ENCODE measurements at regions not wholly inside any gene's neighbourhood (a gene's known extent, or its start where the extent isn't known, plus 50 kb on each side); places are given as distances from the start of the nearest gene placed in this dataset.

DNA sequence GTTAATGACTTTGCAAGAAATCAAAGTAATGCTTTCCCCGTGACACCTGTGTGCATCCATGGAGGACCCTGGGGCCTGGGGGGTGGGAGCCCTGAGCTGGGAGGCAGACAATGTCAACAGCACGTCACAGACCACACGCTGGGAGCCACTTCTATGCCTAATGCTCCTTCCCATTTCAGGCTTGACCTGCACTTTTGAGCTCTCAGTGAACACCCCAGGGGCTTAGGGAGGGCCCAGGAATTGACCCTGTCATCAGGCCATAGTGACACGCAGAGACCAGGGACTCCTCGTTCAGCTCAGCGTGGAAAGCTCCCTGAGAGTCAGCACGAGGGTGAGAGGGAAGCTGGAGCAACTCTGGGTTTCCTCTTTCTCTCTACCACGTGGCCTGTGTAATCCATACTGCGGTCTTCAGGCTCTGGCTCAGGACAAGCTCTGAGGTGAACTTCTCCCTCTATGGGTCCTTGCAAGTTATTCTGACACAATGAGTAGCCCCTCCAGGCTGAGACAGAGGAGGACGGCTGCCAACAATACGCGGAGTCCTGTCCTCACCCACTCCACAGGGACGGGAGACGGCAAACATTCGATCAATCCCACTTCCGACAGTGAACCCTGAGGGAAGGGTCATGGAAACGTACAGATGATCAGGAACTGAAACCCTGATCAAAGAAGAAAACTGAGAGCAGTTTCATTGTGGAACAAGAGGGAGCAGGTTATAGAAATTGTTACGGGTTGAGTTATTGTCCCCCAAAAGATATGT is 130.8 kb upstream of the IRX4 start:
- POLR2A ChIA-PET, result no interaction called here
- no peak for DNase-seq (ENCODE audit: unreplicated experiment)
- intact Hi-C loops (cut with micrococcal nuclease), result no loop called here
- H3K4me1 Mint-ChIP-seq (ENCODE audit: insufficient read depth, unreplicated experiment), result no peaks in the 10 kb centered on the region
- BruUV-seq (replicated peaks), result no TSS peak
- H3K9me3 Mint-ChIP-seq (ENCODE audit: unreplicated experiment), result no peaks in the 10 kb centered on the region
- CTCF ChIA-PET, result no interaction called here
- TF ChIP-seq, protein P1, sequence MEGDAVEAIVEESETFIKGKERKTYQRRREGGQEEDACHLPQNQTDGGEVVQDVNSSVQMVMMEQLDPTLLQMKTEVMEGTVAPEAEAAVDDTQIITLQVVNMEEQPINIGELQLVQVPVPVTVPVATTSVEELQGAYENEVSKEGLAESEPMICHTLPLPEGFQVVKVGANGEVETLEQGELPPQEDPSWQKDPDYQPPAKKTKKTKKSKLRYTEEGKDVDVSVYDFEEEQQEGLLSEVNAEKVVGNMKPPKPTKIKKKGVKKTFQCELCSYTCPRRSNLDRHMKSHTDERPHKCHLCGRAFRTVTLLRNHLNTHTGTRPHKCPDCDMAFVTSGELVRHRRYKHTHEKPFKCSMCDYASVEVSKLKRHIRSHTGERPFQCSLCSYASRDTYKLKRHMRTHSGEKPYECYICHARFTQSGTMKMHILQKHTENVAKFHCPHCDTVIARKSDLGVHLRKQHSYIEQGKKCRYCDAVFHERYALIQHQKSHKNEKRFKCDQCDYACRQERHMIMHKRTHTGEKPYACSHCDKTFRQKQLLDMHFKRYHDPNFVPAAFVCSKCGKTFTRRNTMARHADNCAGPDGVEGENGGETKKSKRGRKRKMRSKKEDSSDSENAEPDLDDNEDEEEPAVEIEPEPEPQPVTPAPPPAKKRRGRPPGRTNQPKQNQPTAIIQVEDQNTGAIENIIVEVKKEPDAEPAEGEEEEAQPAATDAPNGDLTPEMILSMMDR (IDR thresholded peaks at IDR 0.05; ENCODE audit: unreplicated experiment), result no peak
- H3K27ac Mint-ChIP-seq (ENCODE audit: low read depth, unreplicated experiment), result no peak overlapping the region
- H3K36me3 Mint-ChIP-seq (ENCODE audit: insufficient read depth, unreplicated experiment), result no peaks in the 10 kb centered on the region
- H3K4me3 Mint-ChIP-seq (ENCODE audit: unreplicated experiment), result no peak overlapping the region
- H3K27me3 Mint-ChIP-seq (ENCODE audit: insufficient read depth, unreplicated experiment), result no peaks in the 10 kb centered on the region

DNA sequence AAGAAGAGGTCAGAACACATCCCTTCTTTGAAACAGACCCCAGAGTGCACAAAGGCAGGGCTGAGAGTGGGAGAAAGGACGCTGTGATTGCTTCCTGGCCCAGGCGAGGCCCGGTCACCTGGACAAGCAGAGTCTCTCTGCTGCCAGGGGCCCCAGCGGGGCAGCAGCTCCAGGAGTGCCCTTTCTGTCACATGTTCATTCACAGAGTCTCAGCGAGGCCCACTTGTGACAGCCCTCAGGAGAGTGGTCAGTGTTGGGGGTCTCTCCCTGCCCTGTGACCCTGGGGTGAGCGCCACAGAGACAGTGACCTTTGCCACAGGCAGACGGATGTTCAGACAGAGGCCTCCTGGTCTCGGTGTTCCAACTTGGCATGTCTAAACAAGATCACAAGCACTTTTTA is 130.2 kb upstream of the IRX4 start:
- H3K27me3 Mint-ChIP-seq (ENCODE audit: insufficient read depth, unreplicated experiment), result no peaks in the 10 kb centered on the region

DNA sequence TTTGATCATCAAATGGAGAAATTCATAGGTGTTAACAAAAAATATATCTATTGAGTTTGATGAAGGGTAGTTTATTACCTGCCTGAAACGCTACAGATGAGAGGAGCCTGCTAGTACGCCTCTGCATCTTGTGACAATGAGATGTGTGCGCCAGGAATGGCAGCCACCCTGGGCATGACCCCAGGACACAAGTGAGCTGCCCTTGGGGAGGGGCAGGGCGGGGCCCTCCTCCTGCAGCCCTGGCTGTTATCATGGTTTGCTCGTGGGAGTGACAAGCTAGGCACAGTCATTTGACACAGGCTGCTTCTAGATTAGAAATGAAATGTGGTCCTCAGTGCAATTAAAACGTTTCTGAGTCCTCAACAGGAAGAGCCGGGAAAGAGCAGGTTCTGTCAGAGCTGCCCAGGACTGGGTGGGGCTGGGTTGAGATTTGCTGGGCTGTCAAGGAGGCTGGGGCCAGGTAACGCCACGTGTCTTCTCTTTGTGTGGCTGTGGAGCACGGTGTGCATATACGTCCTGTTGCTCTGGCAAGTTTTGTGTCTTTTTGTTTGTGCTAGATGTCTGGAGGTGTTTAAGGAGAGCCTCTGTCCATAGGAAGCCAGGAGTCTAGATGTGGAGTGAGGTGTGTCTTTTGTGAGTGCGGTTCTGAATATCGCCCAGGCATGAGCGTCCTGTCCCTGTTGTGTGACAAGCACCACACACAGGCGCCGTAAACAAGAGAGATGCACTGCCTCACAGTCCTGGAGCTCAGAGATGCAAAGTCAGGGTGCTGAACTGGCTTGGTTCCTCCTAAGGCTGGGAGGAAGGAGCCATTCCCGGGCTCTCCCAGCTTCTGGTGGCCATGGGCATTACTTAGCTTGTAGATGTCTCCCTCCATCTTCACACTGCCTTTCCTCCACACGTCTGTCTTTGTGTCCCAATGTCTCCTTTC is 129.0 kb upstream of the IRX4 start:
- Mint-ChIP-seq H3K27ac (ENCODE audit: low read depth, unreplicated experiment) (no peak overlapping the region), H3K9me3 (ENCODE audit: unreplicated experiment) (no peaks in the 10 kb centered on the region), H3K4me3 (ENCODE audit: unreplicated experiment) (no peak overlapping the region), H3K27me3 (ENCODE audit: insufficient read depth, unreplicated experiment) (no peaks in the 10 kb centered on the region), H3K36me3 (ENCODE audit: insufficient read depth, unreplicated experiment) (no peaks in the 10 kb centered on the region), H3K4me1 (ENCODE audit: insufficient read depth, unreplicated experiment) (no peaks in the 10 kb centered on the region)
- POLR2A ChIA-PET, result no interaction called here
- intact Hi-C loops (cut with micrococcal nuclease), result no loop called here
- BruUV-seq (replicated peaks), result no TSS peak
- CTCF ChIA-PET, result no interaction called here
- DNase-seq (ENCODE audit: unreplicated experiment), result no peak
- TF ChIP-seq, protein P1 (IDR thresholded peaks at IDR 0.05; ENCODE audit: unreplicated experiment), result no peak

More for the DNA sequence above, 130.2 kb upstream of the IRX4 start:
- POLR2A ChIA-PET, result no interaction called here
- DNase-seq (ENCODE audit: unreplicated experiment), result no peak
- TF ChIP-seq, protein P1 (IDR thresholded peaks at IDR 0.05; ENCODE audit: unreplicated experiment), result no peak
- CTCF ChIA-PET, result no interaction called here
- Mint-ChIP-seq H3K9me3 (ENCODE audit: unreplicated experiment) (no peaks in the 10 kb centered on the region), H3K36me3 (ENCODE audit: insufficient read depth, unreplicated experiment) (no peaks in the 10 kb centered on the region), H3K4me1 (ENCODE audit: insufficient read depth, unreplicated experiment) (no peaks in the 10 kb centered on the region), H3K27ac (ENCODE audit: low read depth, unreplicated experiment) (no peak overlapping the region), H3K4me3 (ENCODE audit: unreplicated experiment) (no peak overlapping the region)
- BruUV-seq (replicated peaks), result no TSS peak
- intact Hi-C loops (cut with micrococcal nuclease), result no loop called here

DNA sequence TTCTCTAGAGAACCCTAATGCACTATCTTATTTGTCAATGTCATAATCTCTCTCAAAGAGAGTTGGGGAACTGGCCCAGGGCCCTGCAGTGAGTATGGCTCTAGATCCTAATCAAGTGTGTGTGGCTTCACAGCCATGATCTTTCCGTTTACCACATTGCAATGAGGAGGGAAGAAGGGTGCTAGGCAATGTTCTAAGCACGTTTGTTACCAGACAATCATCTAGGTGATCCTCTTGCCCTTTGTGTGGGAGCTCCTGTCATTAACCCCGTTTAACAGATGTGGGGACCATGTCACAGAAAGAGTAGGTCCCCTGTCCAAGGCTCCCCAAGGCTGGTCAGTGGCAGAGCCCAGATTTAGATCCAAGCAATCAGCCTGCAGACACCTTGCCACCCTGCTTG is 128.2 kb upstream of the IRX4 start:
- CTCF ChIA-PET, result no interaction called here
- BruUV-seq (replicated peaks), result no TSS peak
- Mint-ChIP-seq H3K9me3 (ENCODE audit: unreplicated experiment) (no peaks in the 10 kb centered on the region), H3K27me3 (ENCODE audit: insufficient read depth, unreplicated experiment) (no peaks in the 10 kb centered on the region), H3K36me3 (ENCODE audit: insufficient read depth, unreplicated experiment) (no peaks in the 10 kb centered on the region), H3K27ac (ENCODE audit: low read depth, unreplicated experiment) (no peak overlapping the region), H3K4me3 (ENCODE audit: unreplicated experiment) (no peak overlapping the region), H3K4me1 (ENCODE audit: insufficient read depth, unreplicated experiment) (no peaks in the 10 kb centered on the region)
- intact Hi-C loops (cut with micrococcal nuclease), result no loop called here
- TF ChIP-seq, protein P1 (IDR thresholded peaks at IDR 0.05; ENCODE audit: unreplicated experiment), result no peak
- POLR2A ChIA-PET, result no interaction called here
- no peak for DNase-seq (ENCODE audit: unreplicated experiment)

Measured in MCF 10A (cell line).